ENCODE measurements at regions not wholly inside any gene's neighbourhood (a gene's known extent, or its start where the extent isn't known, plus 50 kb on each side); places are given as distances from the start of the nearest gene placed in this dataset.

DNA sequence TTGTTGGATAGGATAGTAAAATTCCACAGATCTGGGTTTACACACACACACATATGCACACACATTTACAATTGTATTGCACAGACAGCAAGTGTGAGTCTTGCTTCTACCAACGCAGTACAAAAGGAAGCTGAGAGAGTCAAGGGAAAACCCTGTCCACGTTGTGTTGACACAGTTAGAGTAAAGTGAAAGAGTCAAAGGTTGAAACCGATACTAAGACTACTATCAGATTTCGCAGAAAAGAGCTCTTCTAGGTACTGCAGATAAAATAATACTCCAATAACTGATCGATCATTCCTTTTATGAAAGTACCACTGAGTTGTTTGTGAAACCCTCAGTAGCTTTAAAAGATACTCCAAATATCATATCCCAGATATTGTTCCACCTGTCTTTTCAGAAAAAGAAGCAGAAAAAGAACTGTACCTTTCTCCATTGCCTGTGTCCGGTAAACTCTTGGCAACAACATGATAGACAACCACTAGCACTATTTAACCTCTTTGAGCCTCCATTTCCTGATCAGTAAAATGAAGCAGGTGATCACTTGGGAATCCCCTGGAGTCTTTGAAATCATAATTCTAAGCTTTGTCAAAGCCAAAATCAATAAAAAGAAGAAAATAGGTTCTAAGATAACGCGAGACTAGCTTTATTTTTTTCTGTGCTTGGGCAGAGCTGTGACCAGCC lies 224.6 kb upstream of the FOXN3 start:
- Histone ChIP-seq H3K27me3 (replicated peaks; ENCODE audit: insufficient read depth, low read depth, low read length, poor library complexity) (no peaks in the 10 kb centered on the region), H3K4me1 (ENCODE audit: insufficient read depth, low read length, poor library complexity, severe bottlenecking) (no peaks in the 10 kb centered on the region), H3K36me3 (ENCODE audit: insufficient read depth, low read length, poor library complexity, severe bottlenecking) (no peaks in the 10 kb centered on the region), H3K27ac (ENCODE audit: low read depth, low read length, poor library complexity, severe bottlenecking) (no peak overlapping the region), H3K9me3 (ENCODE audit: low read depth, low read length, poor library complexity, severe bottlenecking) (no peaks in the 10 kb centered on the region), H3K4me3 (ENCODE audit: low read depth, low read length, poor library complexity, severe bottlenecking) (no peak overlapping the region)
- no peak for DNase-seq (ENCODE audit: low spot score)
- CTCF ChIA-PET = no interaction called here
- no peak for TF ChIP-seq EZH2 (IDR thresholded peaks at IDR 0.05; ENCODE audit: borderline replicate concordance, low read depth, low read length, poor library complexity, severe bottlenecking)
- TF ChIP-seq, protein P1, sequence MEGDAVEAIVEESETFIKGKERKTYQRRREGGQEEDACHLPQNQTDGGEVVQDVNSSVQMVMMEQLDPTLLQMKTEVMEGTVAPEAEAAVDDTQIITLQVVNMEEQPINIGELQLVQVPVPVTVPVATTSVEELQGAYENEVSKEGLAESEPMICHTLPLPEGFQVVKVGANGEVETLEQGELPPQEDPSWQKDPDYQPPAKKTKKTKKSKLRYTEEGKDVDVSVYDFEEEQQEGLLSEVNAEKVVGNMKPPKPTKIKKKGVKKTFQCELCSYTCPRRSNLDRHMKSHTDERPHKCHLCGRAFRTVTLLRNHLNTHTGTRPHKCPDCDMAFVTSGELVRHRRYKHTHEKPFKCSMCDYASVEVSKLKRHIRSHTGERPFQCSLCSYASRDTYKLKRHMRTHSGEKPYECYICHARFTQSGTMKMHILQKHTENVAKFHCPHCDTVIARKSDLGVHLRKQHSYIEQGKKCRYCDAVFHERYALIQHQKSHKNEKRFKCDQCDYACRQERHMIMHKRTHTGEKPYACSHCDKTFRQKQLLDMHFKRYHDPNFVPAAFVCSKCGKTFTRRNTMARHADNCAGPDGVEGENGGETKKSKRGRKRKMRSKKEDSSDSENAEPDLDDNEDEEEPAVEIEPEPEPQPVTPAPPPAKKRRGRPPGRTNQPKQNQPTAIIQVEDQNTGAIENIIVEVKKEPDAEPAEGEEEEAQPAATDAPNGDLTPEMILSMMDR (conservative IDR thresholded peaks at IDR 0.05; ENCODE audit: low read depth, low read length) = no peak
- intact Hi-C loops (cut with micrococcal nuclease; ENCODE audit: unreplicated experiment) = no loop called here
- POLR2A ChIA-PET (ENCODE audit: low non-redundant PET) = no interaction called here
- BruUV-seq (replicated peaks) = no TSS peak

DNA sequence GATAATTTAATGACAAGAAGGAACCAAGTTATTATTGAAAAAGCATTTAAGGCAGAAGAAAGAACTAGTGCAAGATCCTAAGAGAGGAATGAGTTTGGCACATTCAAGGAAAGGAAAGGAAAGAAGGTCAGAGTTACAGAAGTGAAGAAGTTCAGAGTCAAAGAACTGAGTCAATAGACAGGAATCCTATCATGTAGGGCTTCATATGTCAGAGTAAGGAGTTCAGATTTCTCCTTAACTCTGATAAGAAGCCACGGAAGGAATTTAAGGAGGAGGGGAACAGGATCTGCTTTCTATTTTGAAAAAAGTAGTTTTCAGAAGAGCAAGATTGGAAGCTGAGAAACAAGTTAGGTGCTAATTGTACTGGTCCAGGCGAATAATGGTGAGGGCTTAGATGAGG lies 223.1 kb upstream of the FOXN3 start:
- no TSS peak for BruUV-seq (replicated peaks)
- no peaks in the 10 kb centered on the region for H3K9me3 ChIP-seq (ENCODE audit: low read depth, low read length, poor library complexity, severe bottlenecking)
- H3K27me3 ChIP-seq (replicated peaks; ENCODE audit: insufficient read depth, low read depth, low read length, poor library complexity) = no peaks in the 10 kb centered on the region
- H3K27ac ChIP-seq (ENCODE audit: low read depth, low read length, poor library complexity, severe bottlenecking) = no peak overlapping the region
- CTCF ChIA-PET = no interaction called here
- POLR2A ChIA-PET (ENCODE audit: low non-redundant PET) = no interaction called here
- TF ChIP-seq EZH2 (IDR thresholded peaks at IDR 0.05; ENCODE audit: borderline replicate concordance, low read depth, low read length, poor library complexity, severe bottlenecking) = no peak
- no peak overlapping the region for H3K4me3 ChIP-seq (ENCODE audit: low read depth, low read length, poor library complexity, severe bottlenecking)
- no peaks in the 10 kb centered on the region for H3K36me3 ChIP-seq (ENCODE audit: insufficient read depth, low read length, poor library complexity, severe bottlenecking)
- no peak for DNase-seq (ENCODE audit: low spot score)
- intact Hi-C loops (cut with micrococcal nuclease; ENCODE audit: unreplicated experiment) = no loop called here
- no peaks in the 10 kb centered on the region for H3K4me1 ChIP-seq (ENCODE audit: insufficient read depth, low read length, poor library complexity, severe bottlenecking)

DNA sequence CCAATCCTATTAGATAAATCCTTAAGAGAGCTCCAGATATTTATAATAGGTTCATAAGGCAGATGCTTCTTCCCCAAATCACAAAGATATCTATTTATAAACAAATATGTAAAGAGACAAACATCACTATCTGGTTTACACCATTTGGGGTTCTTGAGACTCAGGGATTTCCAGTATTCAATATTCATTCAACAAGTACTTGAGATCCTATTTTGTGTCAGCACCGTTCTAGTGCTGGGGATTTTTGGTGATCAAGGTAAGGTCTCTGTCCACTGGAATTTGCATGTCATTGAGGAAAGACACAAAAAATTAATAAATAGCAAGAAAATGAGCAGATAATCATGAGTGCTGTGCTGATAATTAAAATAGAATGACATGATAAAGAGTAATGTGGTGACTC lies 222.7 kb upstream of the FOXN3 start:
- POLR2A ChIA-PET (ENCODE audit: low non-redundant PET) = no interaction called here
- no TSS peak for BruUV-seq (replicated peaks)

More for the DNA sequence above, 222.7 kb upstream of the FOXN3 start:
- H3K9me3 ChIP-seq (ENCODE audit: low read depth, low read length, poor library complexity, severe bottlenecking) = no peaks in the 10 kb centered on the region
- CTCF ChIA-PET = no interaction called here
- H3K4me3 ChIP-seq (ENCODE audit: low read depth, low read length, poor library complexity, severe bottlenecking) = no peak overlapping the region
- H3K27me3 ChIP-seq (replicated peaks; ENCODE audit: insufficient read depth, low read depth, low read length, poor library complexity) = no peaks in the 10 kb centered on the region
- no peak overlapping the region for H3K27ac ChIP-seq (ENCODE audit: low read depth, low read length, poor library complexity, severe bottlenecking)
- DNase-seq (ENCODE audit: low spot score) = no peak
- no peaks in the 10 kb centered on the region for H3K4me1 ChIP-seq (ENCODE audit: insufficient read depth, low read length, poor library complexity, severe bottlenecking)
- TF ChIP-seq, protein P1 (conservative IDR thresholded peaks at IDR 0.05; ENCODE audit: low read depth, low read length) = no peak
- TF ChIP-seq EZH2 (IDR thresholded peaks at IDR 0.05; ENCODE audit: borderline replicate concordance, low read depth, low read length, poor library complexity, severe bottlenecking) = no peak
- no peaks in the 10 kb centered on the region for H3K36me3 ChIP-seq (ENCODE audit: insufficient read depth, low read length, poor library complexity, severe bottlenecking)
- intact Hi-C loops (cut with micrococcal nuclease; ENCODE audit: unreplicated experiment) = no loop called here
